ENCODE measurements at regions not wholly inside any gene's neighbourhood (a gene's known extent, or its start where the extent isn't known, plus 50 kb on each side); places are given as distances from the start of the nearest gene placed in this dataset.

GRCh38 chr10:132123606-132124005 is 57.9 kb downstream of the JAKMIP3 start:
- TF ChIP-seq POLR2AphosphoS5 (IDR thresholded peaks at IDR 0.05) (no peak), EP300 (IDR thresholded peaks at IDR 0.05) (no peak), CTCF (IDR thresholded peaks at IDR 0.05) (no peak), POLR2A (IDR thresholded peaks at IDR 0.05) (no peak)
- no peaks in the 10 kb centered on the region for H3K4me1 ChIP-seq
- H3K36me3 ChIP-seq, result no peaks in the 10 kb centered on the region
- 73 to 87% methylated on average over 8 of the region's 8 CpGs for WGBS, 2 donors
- no peaks in the 10 kb centered on the region for H3K27me3 ChIP-seq
- no peak overlapping the region for H3K27ac ChIP-seq
- no peak overlapping the region for H3K4me3 ChIP-seq
- intact Hi-C loops (cut with DNase I), result no loop called here
- no peak for DNase-seq
- no peaks in the 10 kb centered on the region for H3K9me3 ChIP-seq

GRCh38 chr10:132124201-132124920 is 58.6 kb downstream of the JAKMIP3 start:
- H3K36me3 ChIP-seq, result no peaks in the 10 kb centered on the region
- no peak overlapping the region for H3K27ac ChIP-seq
- intact Hi-C loops (cut with DNase I), result no loop called here
- no peaks in the 10 kb centered on the region for H3K9me3 ChIP-seq
- TF ChIP-seq POLR2A (IDR thresholded peaks at IDR 0.05) (no peak), CTCF (IDR thresholded peaks at IDR 0.05) (no peak), POLR2AphosphoS5 (IDR thresholded peaks at IDR 0.05) (no peak), EP300 (IDR thresholded peaks at IDR 0.05) (no peak)
- no peak for DNase-seq
- H3K27me3 ChIP-seq, result no peaks in the 10 kb centered on the region
- 92 to 94% methylated on average over 50 of the region's 50 CpGs for WGBS, 2 donors
- no peak overlapping the region for H3K4me3 ChIP-seq
- H3K4me1 ChIP-seq, result no peaks in the 10 kb centered on the region

GRCh38 chr10:132129431-132129830 is 57.3 kb upstream of the DPYSL4 start:
- WGBS, 2 donors, result 60 to 68% methylated on average over 11 of the region's 11 CpGs
- no peak overlapping the region for H3K4me3 ChIP-seq
- no peak for DNase-seq

GRCh38 chr10:132130286-132131265 is 56.2 kb upstream of the DPYSL4 start:
- no peak for TF ChIP-seq EP300 (IDR thresholded peaks at IDR 0.05)
- no peak for TF ChIP-seq POLR2A (IDR thresholded peaks at IDR 0.05)
- TF ChIP-seq POLR2AphosphoS5 (IDR thresholded peaks at IDR 0.05), result no peak
- no peak for TF ChIP-seq CTCF (IDR thresholded peaks at IDR 0.05)
- Histone ChIP-seq H3K4me1 (no peaks in the 10 kb centered on the region), H3K27me3 (no peaks in the 10 kb centered on the region), H3K27ac (no peak overlapping the region), H3K36me3 (peaks cover 0 to 4% (median 0%) of the 10 kb centered on the region in 4 donors), H3K9me3 (no peaks in the 10 kb centered on the region), H3K4me3 (no peak overlapping the region)
- intact Hi-C loops (cut with DNase I), result no loop called here
- no peak for DNase-seq
- WGBS, 2 donors, result 78 to 85% methylated on average over 24 of the region's 24 CpGs

More at GRCh38 chr10:132129431-132129830, 57.3 kb upstream of the DPYSL4 start:
- H3K9me3 ChIP-seq, result no peaks in the 10 kb centered on the region
- intact Hi-C loops (cut with DNase I), result no loop called here
- no peaks in the 10 kb centered on the region for H3K27me3 ChIP-seq
- H3K36me3 ChIP-seq, result no peaks in the 10 kb centered on the region
- H3K27ac ChIP-seq, result no peak overlapping the region
- H3K4me1 ChIP-seq, result no peaks in the 10 kb centered on the region
- TF ChIP-seq EP300 (IDR thresholded peaks at IDR 0.05) (no peak), CTCF (IDR thresholded peaks at IDR 0.05) (no peak), POLR2A (IDR thresholded peaks at IDR 0.05) (no peak), POLR2AphosphoS5 (IDR thresholded peaks at IDR 0.05) (no peak)
